Panc1 (cell line): ENCODE measurements at regions not wholly inside any gene's neighbourhood (a gene's known extent, or its start where the extent isn't known, plus 50 kb on each side); places are given as distances from the start of the nearest gene placed in this dataset.

Source experiments
- ATAC-seq: fragments of 200-7000 bp; cut with Tn5 transposase; 2 replicates; pipeline ENCODE4 v1.9.1; 2020; ENCODE audit warnings: mild to moderate bottlenecking, moderate library complexity
- BruUV-seq: library from RNA; stranded (reverse); fragments of 400-500 nt; replicated peaks from 2 replicates; lab custom pipeline; 2021; lab: Mats Ljungman, UMichigan
- CTCF ChIA-PET: fragments of 300-600 bp; sonication (Branson Sonifier 250); formaldehyde crosslinking; loops from one replicate; lab custom pipeline; 2022; ENCODE audit warnings: antibody characterized with exemption; lab: Charles Lee
- POLR2A ChIA-PET: fragments of 300-600 bp; sonication (Branson Sonifier 250); formaldehyde crosslinking; loops from one replicate; lab custom pipeline; 2022; ENCODE audit warnings: antibody characterized with exemption; lab: Charles Lee
- DNase-seq: peaks from one replicate; pipeline ENCODE4 v3.0.0-alpha.2; 2010; ENCODE audit warnings: low read depth, low spot score
- H3K27ac ChIP-seq: 2 replicates; pipeline ENCODE4 v1.5.1; 2011; ENCODE audit warnings: mild to moderate bottlenecking, low read length, inconsistent platforms
- H3K27me3 ChIP-seq: fragments of 200-500 bp; sonication (Bioruptor generic); 2 replicates; pipeline ENCODE4 v1.6.0; 2014; ENCODE audit warnings: low read length, inconsistent platforms; ENCODE audit not compliant: control insufficient read depth, insufficient read depth
- H3K36me3 ChIP-seq: fragments of 200-500 bp; sonication (Bioruptor generic); 2 replicates; pipeline ENCODE4 v1.5.1; 2014; ENCODE audit warnings: inconsistent platforms, mild to moderate bottlenecking, low read length, moderate library complexity; ENCODE audit not compliant: control insufficient read depth, insufficient read depth
- H3K4me1 ChIP-seq: 2 replicates; pipeline ENCODE4 v1.5.1; 2011; ENCODE audit warnings: inconsistent platforms, mild to moderate bottlenecking, low read length, moderate library complexity; ENCODE audit not compliant: control insufficient read depth, insufficient read depth
- H3K4me3 ChIP-seq, 2 experiments: 2 replicates each; pipeline ENCODE4 v1.5.1; 2011 to 2012; ENCODE audit warnings: low read depth in 2 of 2, low read length in 2 of 2, mild to moderate bottlenecking in 2 of 2, inconsistent platforms in 1 of 2, moderate library complexity in 1 of 2
- H3K9me3 ChIP-seq: fragments of 200-500 bp; sonication (Bioruptor generic); 2 replicates; pipeline ENCODE4 v1.5.1; 2014; ENCODE audit warnings: low read depth, mild to moderate bottlenecking, inconsistent platforms, low read length, moderate library complexity; ENCODE audit not compliant: control insufficient read depth, insufficient read depth
- CTCF ChIP-seq: fragments of 450-650 bp; IDR thresholded peaks from 2 replicates; pipeline ENCODE4 v1.5.1; 2017; ENCODE audit warnings: mild to moderate bottlenecking
- POLR2AphosphoS5 ChIP-seq: IDR thresholded peaks from 2 replicates; pipeline ENCODE4 v1.6.1; 2012; ENCODE audit warnings: mild to moderate bottlenecking, low read depth, low read length, moderate library complexity
- SIN3A ChIP-seq: IDR thresholded peaks from 2 replicates; pipeline ENCODE4 v1.6.1; 2012; ENCODE audit warnings: low read depth, mild to moderate bottlenecking, low read length, moderate library complexity, borderline replicate concordance; ENCODE audit not compliant: insufficient read depth
- TCF7L2 ChIP-seq: IDR thresholded peaks from 2 replicates; pipeline ENCODE4 v1.6.1; 2011; ENCODE audit warnings: mild to moderate bottlenecking, low read depth, low read length, inconsistent platforms
- in situ Hi-C: cut with HindIII; loops from 2 replicates; pipeline ENCODE4 v1.10.0; 2016; ENCODE audit warnings: low sequenced_read_pairs, low pct_unique_long_range_greater_than_20kb
- intact Hi-C: fragments of 100-400 bp; cut with micrococcal nuclease; formaldehyde crosslinking; loops from one replicate; pipeline ENCODE4 v1.10.0; 2022; ENCODE audit not compliant: unreplicated experiment
- TF ChIP-seq, protein P1 (sequence below), 2 experiments: IDR thresholded peaks; 2 replicates each; pipeline ENCODE4 v1.6.1; 2011 to 2012; ENCODE audit warnings: low read depth in 2 of 2, control low read depth in 1 of 2, low read length in 1 of 2, mild to moderate bottlenecking in 1 of 2, moderate library complexity in 1 of 2; ENCODE audit not compliant: insufficient read depth in 1 of 2

DNA sequence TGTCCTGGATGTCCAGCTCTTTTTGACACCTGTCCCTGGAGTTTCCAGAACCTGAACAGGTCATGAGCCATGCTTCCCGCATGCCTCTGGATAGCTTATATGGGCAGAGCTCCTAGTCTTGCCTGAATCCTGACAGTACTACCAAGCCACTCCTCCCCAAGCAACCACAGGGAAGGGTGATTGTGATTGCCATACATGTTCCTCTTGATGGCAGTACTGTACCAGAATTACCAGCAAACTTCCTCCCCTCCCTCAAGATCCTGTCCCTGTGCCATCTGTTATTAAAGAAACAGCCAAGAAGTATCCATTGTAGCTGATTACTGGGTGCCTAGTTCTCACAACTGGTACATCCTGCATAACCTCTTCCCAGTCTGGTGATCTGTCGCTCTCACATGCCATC lies 264.3 kb upstream of the AGTR2 start:
- ATAC-seq (no peak), DNase-seq (no peak)
- POLR2A ChIA-PET = no interaction called here
- no peaks in the 10 kb centered on the region for H3K36me3 ChIP-seq
- no peak for TF ChIP-seq POLR2AphosphoS5
- TF ChIP-seq, protein P1, sequence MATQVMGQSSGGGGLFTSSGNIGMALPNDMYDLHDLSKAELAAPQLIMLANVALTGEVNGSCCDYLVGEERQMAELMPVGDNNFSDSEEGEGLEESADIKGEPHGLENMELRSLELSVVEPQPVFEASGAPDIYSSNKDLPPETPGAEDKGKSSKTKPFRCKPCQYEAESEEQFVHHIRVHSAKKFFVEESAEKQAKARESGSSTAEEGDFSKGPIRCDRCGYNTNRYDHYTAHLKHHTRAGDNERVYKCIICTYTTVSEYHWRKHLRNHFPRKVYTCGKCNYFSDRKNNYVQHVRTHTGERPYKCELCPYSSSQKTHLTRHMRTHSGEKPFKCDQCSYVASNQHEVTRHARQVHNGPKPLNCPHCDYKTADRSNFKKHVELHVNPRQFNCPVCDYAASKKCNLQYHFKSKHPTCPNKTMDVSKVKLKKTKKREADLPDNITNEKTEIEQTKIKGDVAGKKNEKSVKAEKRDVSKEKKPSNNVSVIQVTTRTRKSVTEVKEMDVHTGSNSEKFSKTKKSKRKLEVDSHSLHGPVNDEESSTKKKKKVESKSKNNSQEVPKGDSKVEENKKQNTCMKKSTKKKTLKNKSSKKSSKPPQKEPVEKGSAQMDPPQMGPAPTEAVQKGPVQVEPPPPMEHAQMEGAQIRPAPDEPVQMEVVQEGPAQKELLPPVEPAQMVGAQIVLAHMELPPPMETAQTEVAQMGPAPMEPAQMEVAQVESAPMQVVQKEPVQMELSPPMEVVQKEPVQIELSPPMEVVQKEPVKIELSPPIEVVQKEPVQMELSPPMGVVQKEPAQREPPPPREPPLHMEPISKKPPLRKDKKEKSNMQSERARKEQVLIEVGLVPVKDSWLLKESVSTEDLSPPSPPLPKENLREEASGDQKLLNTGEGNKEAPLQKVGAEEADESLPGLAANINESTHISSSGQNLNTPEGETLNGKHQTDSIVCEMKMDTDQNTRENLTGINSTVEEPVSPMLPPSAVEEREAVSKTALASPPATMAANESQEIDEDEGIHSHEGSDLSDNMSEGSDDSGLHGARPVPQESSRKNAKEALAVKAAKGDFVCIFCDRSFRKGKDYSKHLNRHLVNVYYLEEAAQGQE (IDR thresholded peaks at IDR 0.05; ENCODE audit: insufficient read depth in 1 of 2, low read depth in 2 of 2, low read length in 1 of 2) = no peak
- TF ChIP-seq CTCF = no peak
- no peak for TF ChIP-seq SIN3A
- TF ChIP-seq TCF7L2 = no peak
- no TSS peak for BruUV-seq
- CTCF ChIA-PET = no interaction called here
- no peaks in the 10 kb centered on the region for H3K27me3 ChIP-seq
- intact Hi-C loops (no loop called here), in situ Hi-C loops (no loop called here)
- no peak overlapping the region for H3K4me3 ChIP-seq
- no peaks in the 10 kb centered on the region for H3K4me1 ChIP-seq
- H3K9me3 ChIP-seq = peaks cover 21% of the 10 kb centered on the region
- no peak overlapping the region for H3K27ac ChIP-seq

- no peaks in the 10 kb centered on the region for H3K4me1 ChIP-seq
- no peak for DNase-seq
- no peak overlapping the region for H3K27ac ChIP-seq
- peaks cover 27% of the 10 kb centered on the region for H3K9me3 ChIP-seq
- ATAC-seq = no peak
- H3K4me3 ChIP-seq = no peak overlapping the region
- TF ChIP-seq CTCF = no peak
- no peak for TF ChIP-seq TCF7L2
- TF ChIP-seq POLR2AphosphoS5 = no peak
- TF ChIP-seq, protein P1 (IDR thresholded peaks at IDR 0.05; ENCODE audit: insufficient read depth in 1 of 2, low read depth in 2 of 2, low read length in 1 of 2) = no peak
- TF ChIP-seq SIN3A = no peak
- ChIA-PET CTCF (no interaction called here), POLR2A (no interaction called here)
- BruUV-seq = no TSS peak
- intact Hi-C loops (no loop called here), in situ Hi-C loops (no loop called here)
- no peaks in the 10 kb centered on the region for H3K27me3 ChIP-seq
- no peaks in the 10 kb centered on the region for H3K36me3 ChIP-seq
Measured at GRCh38 chrX:115906881-115907280, 263.7 kb upstream of the AGTR2 start.
